HEK293T (cell line): ENCODE measurements at regions not wholly inside any gene's neighbourhood (a gene's known extent, or its start where the extent isn't known, plus 50 kb on each side); places are given as distances from the start of the nearest gene placed in this dataset.

Source experiments
- ARNT ChIP-seq: fragments of 450-650 bp; IDR thresholded peaks from 2 replicates; pipeline ENCODE4 v1.6.1; 2017; ENCODE audit warnings: mild to moderate bottlenecking
- BHLHE40 ChIP-seq: fragments of 450-650 bp; IDR thresholded peaks from 2 replicates; pipeline ENCODE4 v1.6.1; 2016; ENCODE audit warnings: mild to moderate bottlenecking, moderate library complexity, borderline replicate concordance
- L3MBTL2 ChIP-seq: fragments of 450-650 bp; conservative IDR thresholded peaks from 2 replicates; pipeline ENCODE4 v1.6.1; 2016; ENCODE audit warnings: mild to moderate bottlenecking
- SP1 ChIP-seq: fragments of 450-650 bp; IDR thresholded peaks from 2 replicates; pipeline ENCODE4 v1.6.1; 2017
- TARDBP ChIP-seq: fragments of 450-650 bp; IDR thresholded peaks from 2 replicates; pipeline ENCODE4 v1.6.1; 2016
- ZNF384 ChIP-seq: fragments of 450-650 bp; IDR thresholded peaks from 2 replicates; pipeline ENCODE4 v1.6.1; 2016

GRCh38 chr11:122345586-122345985 lies 229.6 kb upstream of the BLID start:
- no peak for TF ChIP-seq ARNT
- TF ChIP-seq ZNF384: no peak
- TF ChIP-seq L3MBTL2: no peak
- no peak for TF ChIP-seq SP1
- no peak for TF ChIP-seq BHLHE40
- TF ChIP-seq TARDBP: no peak
